Ureter (tissue), 1 donor: ENCODE measurements at regions not wholly inside any gene's neighbourhood (a gene's known extent, or its start where the extent isn't known, plus 50 kb on each side); places are given as distances from the start of the nearest gene placed in this dataset.
"Not testable (repeated sequence)": the region's sequence is repeated elsewhere in the genome, so short reads cannot be mapped to it uniquely, and the experiment has no call there.

Experiments used
- DNase-seq: peaks from one replicate; pipeline ENCODE4 v3.0.0-alpha.2; 2020; ENCODE audit warnings: low spot score
- donor health status: DM: yes; HTN: yes; CAD: no.

- no peak for DNase-seq
Observed at GRCh38 chrX:101823236-101823635, 108.6 kb downstream of the ZMAT1 start.

GRCh38 chrX:101817739-101818138, 114.1 kb downstream of the ZMAT1 start:
- DNase-seq, result not testable (repeated sequence)

- no peak for DNase-seq
Observed at GRCh38 chrX:101813200-101813599, 118.6 kb downstream of the ZMAT1 start.

GRCh38 chrX:101803451-101803850, 128.4 kb downstream of the ZMAT1 start:
- DNase-seq, result no peak

- peak; percentile 91 for DNase-seq
Observed at GRCh38 chrX:101799387-101799786, 132.4 kb downstream of the ZMAT1 start.

- DNase-seq, result no peak
Observed at GRCh38 chrX:101787934-101788333, 128.3 kb upstream of the ARMCX2 start.

- DNase-seq, result no peak
Observed at GRCh38 chrX:101785142-101785541, 125.5 kb upstream of the ARMCX2 start.

GRCh38 chrX:101780421-101780820, 120.8 kb upstream of the ARMCX2 start:
- not testable (repeated sequence) for DNase-seq

- no peak for DNase-seq
Observed at GRCh38 chrX:101774340-101774739, 114.7 kb upstream of the ARMCX2 start.

- DNase-seq, result no peak
Observed at GRCh38 chrX:101764538-101764937, 104.9 kb upstream of the ARMCX2 start.

GRCh38 chrX:101759000-101759399, 99.3 kb upstream of the ARMCX2 start:
- no peak for DNase-seq

- no peak for DNase-seq
Observed at GRCh38 chrX:101750744-101751143, 91.1 kb upstream of the ARMCX2 start.

- DNase-seq, result no peak
Observed at GRCh38 chrX:101749436-101749835, 89.8 kb upstream of the ARMCX2 start.

- no peak for DNase-seq
Observed at GRCh38 chrX:101745046-101745445, 85.4 kb upstream of the ARMCX2 start.

GRCh38 chrX:101744085-101744484, 84.4 kb upstream of the ARMCX2 start:
- no peak for DNase-seq

GRCh38 chrX:101740642-101741041, 81.0 kb upstream of the ARMCX2 start:
- DNase-seq, result no peak

GRCh38 chrX:101738867-101739266, 79.2 kb upstream of the ARMCX2 start:
- DNase-seq, result not testable (repeated sequence)

- DNase-seq, result not testable (repeated sequence)
Observed at GRCh38 chrX:101738411-101738810, 78.8 kb upstream of the ARMCX2 start.

- DNase-seq, result no peak
Observed at GRCh38 chrX:101736651-101737050, 77.0 kb upstream of the ARMCX2 start.

GRCh38 chrX:101732870-101733269, 73.2 kb upstream of the ARMCX2 start:
- no peak for DNase-seq

GRCh38 chrX:101729986-101730385, 70.3 kb upstream of the ARMCX2 start:
- no peak for DNase-seq
